NCI-H146 (cell line): ENCODE measurements at regions not wholly inside any gene's neighbourhood (a gene's known extent, or its start where the extent isn't known, plus 50 kb on each side); places are given as distances from the start of the nearest gene placed in this dataset.
"Not testable (repeated sequence)": the region's sequence is repeated elsewhere in the genome, so short reads cannot be mapped to it uniquely, and the experiment has no call there.

ENCODE experiments used
- DNase-seq: peaks from one replicate; lab custom pipeline; 2025; lab: John Stamatoyannopoulos, UW

GRCh38 chr3:187795207-187795960 lies 50.1 kb upstream of the BCL6 start:
- DNase-seq, result no peak

DNA sequence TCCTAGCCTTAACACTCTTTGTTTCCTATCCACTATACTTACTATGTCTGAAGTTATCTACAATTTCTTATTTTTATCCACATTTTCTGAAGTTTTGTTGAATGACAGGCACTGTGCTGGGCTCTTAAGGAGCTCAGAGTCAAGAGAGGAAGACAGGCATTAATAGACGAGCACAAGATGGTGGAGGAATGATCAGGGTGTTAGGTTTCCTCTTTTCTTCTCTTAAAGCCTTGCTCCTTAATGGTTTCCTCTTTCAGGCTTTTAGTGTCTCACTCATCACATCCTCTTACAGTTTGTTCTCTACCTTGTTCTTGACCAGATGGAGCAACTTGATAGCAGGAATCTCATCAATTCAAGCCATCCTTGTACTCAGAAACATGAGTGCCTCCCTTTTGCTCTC lies 52.9 kb upstream of the BCL6 start:
- DNase-seq, result no peak

DNA sequence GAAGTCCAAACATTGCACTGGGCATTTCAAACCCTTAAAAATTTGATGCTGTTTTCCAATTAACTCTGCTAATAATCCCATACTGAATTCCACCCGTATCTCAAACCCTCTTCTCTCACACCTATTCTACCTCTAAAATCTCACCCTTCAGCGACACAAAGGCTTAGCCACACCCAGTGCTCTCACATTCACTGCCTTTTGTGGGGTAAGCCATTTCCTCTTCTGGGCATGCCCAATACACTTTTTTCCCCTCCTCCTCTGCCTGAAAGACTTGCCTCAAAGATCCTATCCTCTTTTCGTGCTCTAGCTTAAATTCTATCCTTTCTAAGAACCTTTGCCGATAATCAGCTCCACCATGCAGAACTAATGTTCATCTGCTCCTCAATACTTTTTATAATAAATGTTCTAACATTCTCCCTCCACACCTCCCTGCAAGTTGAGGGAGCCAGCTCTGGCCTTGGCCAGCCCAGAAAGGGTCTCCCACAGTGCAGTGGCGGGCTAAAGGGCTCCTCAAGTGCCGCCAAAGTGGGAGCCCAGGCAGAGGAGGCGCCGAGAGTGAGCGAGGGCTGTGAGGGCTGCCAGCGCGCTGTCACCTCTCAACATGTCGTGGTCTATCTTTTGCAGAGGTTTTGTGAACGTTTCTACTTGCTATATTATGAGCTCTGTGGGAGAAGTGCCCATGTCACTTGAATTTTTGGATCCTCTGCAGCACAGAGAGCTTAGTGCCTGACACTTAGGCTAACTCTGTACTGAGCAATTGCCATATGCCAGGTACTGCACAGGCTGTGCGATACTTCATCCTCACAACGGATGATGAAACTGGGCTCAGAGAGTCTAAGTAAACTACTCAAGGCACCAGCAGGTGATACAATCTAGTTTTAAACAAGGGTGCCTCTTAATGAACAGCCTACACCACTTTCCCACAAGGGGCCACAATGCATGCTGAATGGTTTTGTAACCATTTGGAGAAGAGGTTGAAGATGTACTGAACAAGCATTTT lies 53.6 kb upstream of the BCL6 start:
- no peak for DNase-seq

DNA sequence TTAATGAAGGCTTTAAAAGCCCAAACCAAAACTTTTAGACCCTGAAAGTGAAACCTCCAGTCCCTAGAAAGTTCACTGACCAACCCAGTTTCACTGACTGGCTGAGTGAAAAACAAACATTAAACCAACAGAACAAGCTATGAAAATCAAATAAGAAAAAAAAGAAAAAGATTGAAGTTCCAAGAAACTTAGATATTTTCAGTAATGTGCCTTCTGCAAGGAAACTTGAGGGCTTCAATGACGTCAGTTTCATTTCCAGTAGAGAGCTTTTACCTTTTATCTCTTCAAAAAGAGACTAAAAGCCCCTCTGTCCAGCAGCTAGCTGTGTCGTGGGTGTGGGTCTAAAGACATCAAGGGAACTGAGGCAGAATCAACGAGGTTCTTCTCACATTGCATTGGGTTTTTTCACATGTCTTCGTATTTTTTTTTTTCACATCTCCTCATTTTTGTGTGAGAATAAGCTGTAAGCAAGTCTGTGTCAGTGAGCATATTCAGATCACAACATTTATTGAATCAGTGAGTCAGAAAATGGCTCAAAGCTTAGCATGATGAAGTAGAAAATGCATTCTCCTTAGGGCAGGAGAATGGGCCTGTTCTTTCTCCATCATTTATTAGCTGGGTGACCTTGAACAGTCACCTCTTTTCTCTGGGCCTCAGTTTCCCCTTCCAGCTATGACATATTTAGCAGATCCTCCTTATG lies 54.8 kb upstream of the BCL6 start:
- no peak for DNase-seq

GRCh38 chr3:187801152-187801551 lies 55.9 kb upstream of the BCL6 start:
- DNase-seq, result no peak

DNA sequence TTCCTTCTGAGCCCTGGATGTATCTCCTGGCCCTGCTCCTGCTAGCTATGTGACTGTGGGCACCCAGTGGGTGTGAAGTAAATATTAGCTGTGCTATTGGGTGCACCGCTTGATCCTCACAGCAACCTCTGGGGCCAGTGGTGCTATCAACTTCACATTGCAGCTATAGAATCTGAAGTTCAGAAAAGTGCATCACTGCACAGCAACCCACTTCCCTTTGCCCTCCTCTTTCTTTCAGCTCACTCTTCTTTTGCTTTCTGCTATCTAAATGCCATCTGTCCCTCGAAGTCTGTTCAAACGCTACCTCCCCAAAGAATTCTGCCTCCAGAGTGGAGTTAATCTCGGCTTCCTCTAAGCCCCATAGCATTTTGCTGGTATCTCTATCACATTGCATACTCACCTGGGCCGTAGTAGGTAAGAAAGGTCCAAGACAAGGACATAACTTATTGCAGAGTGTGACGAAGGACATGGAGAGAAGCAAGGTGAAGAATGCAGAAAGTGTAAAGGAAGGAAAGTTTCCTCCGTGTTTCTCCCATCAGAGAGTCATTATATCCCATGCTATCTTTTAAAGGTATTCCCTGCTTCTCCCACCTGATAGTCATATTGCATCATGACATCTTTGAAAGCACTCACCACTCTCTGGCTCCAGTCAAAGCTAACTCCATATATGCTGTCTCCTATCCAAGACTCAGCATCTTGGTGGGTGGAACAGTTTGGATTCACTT lies 57.1 kb upstream of the BCL6 start:
- DNase-seq, result no peak

- DNase-seq, result no peak
These were observed 57.6 kb upstream of the BCL6 start for GRCh38 chr3:187802928-187803259.

DNA sequence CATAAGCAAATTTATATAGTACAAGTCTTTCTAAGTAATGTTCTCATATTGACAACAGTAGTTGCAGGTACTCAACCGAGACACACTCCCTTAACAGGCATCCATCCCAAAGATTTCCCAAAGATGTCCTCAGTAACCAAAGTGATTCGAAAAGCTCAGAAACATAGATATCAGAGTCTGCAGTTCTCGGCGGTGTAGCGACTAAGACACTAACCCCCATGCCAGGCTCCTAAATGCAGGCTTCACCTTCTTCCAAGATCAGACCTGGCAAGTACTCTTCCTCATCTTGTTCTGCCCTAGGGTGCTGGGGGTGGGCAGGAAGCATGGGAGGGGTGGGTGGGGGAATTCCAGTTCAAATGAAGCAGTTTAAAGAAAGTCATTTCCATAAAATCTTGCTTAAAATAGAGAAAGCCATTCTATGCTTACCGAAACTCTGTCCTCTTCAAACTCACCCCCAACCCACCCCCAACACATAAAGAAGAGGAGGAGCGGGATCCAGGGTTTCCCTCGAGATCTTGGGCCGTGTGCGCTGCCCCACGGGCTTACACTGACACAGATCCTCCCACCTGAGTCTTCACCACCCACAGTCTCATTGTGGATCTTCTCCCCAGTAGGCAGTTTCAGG lies 59.0 kb upstream of the BCL6 start:
- no peak for DNase-seq

DNA sequence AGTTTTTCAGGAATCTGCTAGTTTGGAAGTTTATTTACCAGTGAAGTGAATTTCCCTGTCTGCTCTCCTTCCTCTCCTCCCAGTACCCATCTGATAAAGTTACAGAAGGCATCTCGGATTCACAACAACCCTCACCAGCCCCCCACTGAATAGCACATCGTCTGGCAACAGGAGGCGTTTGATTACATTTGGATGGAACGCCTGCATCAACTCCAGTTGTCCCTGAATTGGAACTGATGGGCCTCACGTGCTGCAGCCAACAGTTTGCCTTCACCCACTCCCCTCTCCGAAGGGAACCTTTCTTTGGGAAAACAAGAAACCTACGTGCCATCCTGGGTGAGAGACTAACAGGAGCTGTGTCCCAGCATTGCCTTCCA lies 59.5 kb upstream of the BCL6 start:
- no peak for DNase-seq

- no peak for DNase-seq
These were observed 60.5 kb upstream of the BCL6 start for GRCh38 chr3:187805774-187806173.

DNA sequence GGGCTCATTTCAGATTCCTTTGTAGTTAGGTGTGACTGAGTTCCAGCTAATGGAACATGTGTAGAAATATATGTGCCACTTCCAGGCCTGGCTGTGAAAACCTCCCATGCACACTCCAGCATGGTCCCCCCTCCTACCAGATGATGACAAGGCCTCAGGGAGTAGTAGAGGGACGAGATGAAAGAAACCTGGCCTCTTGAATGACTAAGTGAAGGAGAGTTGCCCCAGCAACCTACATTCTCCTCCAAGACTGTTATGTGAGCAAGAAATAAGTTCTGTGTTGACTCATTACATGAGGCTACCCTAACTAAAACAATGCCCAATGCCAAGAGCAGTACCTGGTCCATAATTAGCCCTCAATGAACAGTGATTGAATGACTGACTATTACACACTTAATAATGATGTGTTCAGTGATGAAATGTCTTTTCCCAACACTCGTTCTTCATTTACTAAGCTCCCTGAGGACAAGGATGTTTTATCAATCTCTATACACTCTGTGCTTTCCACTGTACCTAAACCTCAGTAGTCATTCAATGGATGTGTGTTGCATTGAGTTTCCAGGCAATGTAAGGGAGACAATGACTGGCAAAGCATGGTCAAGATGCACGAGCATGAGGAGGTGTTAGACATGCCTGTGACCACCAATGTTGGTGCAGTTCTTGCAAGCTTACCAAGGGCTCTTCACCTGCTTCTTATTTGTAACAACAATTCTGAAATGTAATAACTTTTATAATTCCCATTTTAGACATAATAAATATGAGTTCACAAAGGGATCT lies 62.0 kb upstream of the BCL6 start:
- no peak for DNase-seq

- DNase-seq, result no peak
These were observed 63.2 kb upstream of the BCL6 start for GRCh38 chr3:187808527-187808895.

DNA sequence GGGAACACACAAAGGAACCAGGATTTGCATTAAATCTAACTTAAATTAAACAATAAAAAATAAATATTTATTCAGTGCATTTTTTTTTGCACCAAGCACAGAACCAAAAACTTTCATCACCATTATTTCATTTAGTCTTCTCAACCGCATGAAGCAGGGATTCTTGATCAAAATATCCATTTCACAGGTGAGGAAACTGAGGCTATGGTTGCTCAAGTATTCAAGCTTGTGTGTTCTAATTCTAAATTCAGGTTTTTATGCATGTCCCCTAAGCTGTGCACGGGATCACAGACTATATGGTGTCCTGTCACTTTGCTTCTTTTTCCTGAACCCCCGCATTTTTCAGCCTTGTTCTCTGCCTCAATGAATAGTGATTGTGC lies 64.3 kb upstream of the BCL6 start:
- DNase-seq, result no peak

DNA sequence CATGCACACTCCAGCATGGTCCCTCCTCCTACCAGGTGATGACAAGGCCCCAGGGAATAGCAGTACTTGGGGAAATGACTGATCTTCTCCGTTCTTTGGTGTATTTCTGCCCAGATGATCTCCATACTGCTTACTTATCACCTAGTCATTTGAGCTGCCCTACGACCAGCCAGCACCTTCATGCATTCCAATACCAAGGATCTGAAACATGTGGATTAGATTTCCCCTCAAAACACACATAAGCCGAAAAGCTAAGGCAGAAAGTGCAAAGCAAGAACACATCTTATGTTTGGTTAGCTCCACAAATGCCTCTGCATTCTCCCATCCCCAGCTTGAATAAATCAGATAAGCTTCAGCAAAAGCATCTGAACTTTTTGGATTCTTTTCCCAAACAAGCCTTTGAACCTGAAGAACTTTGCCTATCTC lies 64.8 kb upstream of the BCL6 start:
- DNase-seq, result no peak

DNA sequence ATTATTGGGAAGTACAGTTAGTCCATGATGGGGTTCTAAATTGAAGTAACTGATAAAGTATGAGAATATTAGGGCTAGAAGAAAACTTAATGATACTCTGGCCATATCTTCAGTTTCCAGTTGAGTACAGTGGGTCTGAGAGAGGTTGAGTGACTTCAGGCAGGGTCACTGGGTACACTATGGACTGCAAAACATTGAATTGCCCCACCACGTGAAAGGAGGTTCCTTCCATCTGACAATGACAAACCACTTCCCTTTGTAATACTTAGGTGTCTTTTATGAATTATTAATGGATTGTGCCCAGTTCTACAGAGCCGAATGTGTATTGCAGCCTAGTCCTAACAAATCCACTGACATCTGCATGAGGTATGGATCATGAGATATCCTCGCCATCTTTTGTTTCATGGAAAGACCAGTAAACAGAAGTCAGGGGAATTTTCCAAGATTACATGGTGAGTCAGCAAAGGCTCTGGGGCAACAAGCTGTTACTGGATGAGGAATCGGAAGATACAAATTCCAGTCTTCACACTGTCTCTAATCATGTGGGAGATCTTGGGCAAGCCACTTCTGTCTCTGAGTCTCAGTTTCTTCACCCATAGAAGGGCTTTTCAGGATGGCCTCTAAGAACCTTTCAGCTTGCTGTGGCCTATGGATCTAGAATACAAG lies 66.5 kb upstream of the BCL6 start:
- DNase-seq, result no peak

- DNase-seq, result no peak
These were observed 67.2 kb upstream of the BCL6 start for GRCh38 chr3:187812496-187812895.

DNA sequence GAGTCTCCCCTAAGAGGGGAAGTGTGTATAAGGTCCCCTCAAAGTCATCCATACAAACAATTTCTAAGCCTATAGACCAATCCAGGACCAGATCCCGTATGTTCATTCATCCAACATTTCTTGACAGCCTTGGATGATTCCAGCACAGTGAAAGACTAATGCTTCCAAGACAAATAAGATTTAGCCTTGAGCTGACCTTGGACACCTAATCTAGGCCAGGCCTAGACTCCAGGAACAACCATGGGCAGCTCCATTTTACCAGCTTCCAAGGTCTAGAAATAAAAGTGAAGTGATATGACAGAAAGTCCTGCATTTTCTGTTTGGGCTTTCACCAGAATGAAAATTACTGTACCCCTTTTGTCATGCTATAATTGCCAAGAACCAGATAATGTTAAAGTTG lies 67.9 kb upstream of the BCL6 start:
- DNase-seq, result no peak

- not testable (repeated sequence) for DNase-seq
These were observed 72.5 kb upstream of the BCL6 start for GRCh38 chr3:187817766-187818165.

- no peak for DNase-seq
These were observed 76.5 kb upstream of the BCL6 start for GRCh38 chr3:187821616-187822317.

GRCh38 chr3:187822402-187822801 lies 77.1 kb upstream of the BCL6 start:
- DNase-seq, result no peak
